Astrocyte (in vitro differentiated cells and primary cell): ENCODE measurements at regions not wholly inside any gene's neighbourhood (a gene's known extent, or its start where the extent isn't known, plus 50 kb on each side); places are given as distances from the start of the nearest gene placed in this dataset.

Experiments used
- DNase-seq: peaks from one replicate; pipeline ENCODE4 v3.0.0-alpha.2; 2010; ENCODE audit warnings: low read depth
- FAIRE-seq: peaks from 2 replicates; lab custom pipeline; 2011; peaks lifted over from hg19 to GRCh38; lab: Jason Lieb, UNC
- H2AFZ ChIP-seq: 2 replicates; pipeline ENCODE4 v1.6.0; 2012; ENCODE audit warnings: low read depth, low read length, inconsistent platforms
- H3K27ac ChIP-seq: 2 replicates; pipeline ENCODE4 v1.5.1; 2011; ENCODE audit warnings: low read depth, low read length, inconsistent platforms
- H3K27me3 ChIP-seq: 2 replicates; pipeline ENCODE4 v1.6.0; 2011; ENCODE audit warnings: low read length, inconsistent platforms; ENCODE audit not compliant: insufficient read depth
- H3K36me3 ChIP-seq: 2 replicates; pipeline ENCODE4 v1.5.1; 2011; ENCODE audit warnings: low read length, inconsistent platforms; ENCODE audit not compliant: insufficient read depth
- H3K4me1 ChIP-seq: 2 replicates; pipeline ENCODE4 v1.5.1; 2011; ENCODE audit warnings: low read length, inconsistent platforms; ENCODE audit not compliant: insufficient read depth
- H3K4me2 ChIP-seq: 2 replicates; pipeline ENCODE4 v1.6.0; 2012; ENCODE audit warnings: low read length, inconsistent platforms
- H3K4me3 ChIP-seq: 2 replicates; pipeline ENCODE4 v1.5.1; 2011; ENCODE audit warnings: low read depth, mild to moderate bottlenecking, low read length, inconsistent platforms; ENCODE audit not compliant: insufficient read depth
- H3K79me2 ChIP-seq: 2 replicates; pipeline ENCODE4 v1.6.0; 2012; ENCODE audit warnings: mild to moderate bottlenecking, low read length, inconsistent platforms; ENCODE audit not compliant: insufficient read depth
- H3K9ac ChIP-seq: 2 replicates; pipeline ENCODE4 v1.6.0; 2012; ENCODE audit warnings: mild to moderate bottlenecking, low read length, inconsistent platforms
- H3K9me3 ChIP-seq: 2 replicates; pipeline ENCODE4 v1.5.1; 2012; ENCODE audit warnings: low read depth, mild to moderate bottlenecking, low read length, inconsistent platforms; ENCODE audit not compliant: insufficient read depth
- H4K20me1 ChIP-seq: 2 replicates; pipeline ENCODE4 v1.6.0; 2012; ENCODE audit warnings: low read length, inconsistent platforms; ENCODE audit not compliant: insufficient read depth
- H3K27ac Mint-ChIP-seq: one replicate; pipeline ENCODE4 v1.8.0; 2021; ENCODE audit warnings: mild to moderate bottlenecking, mixed read lengths; ENCODE audit not compliant: unreplicated experiment
- H3K27me3 Mint-ChIP-seq: one replicate; pipeline ENCODE4 v1.8.0; 2021; ENCODE audit warnings: low read depth, mixed read lengths; ENCODE audit not compliant: unreplicated experiment
- H3K36me3 Mint-ChIP-seq: one replicate; pipeline ENCODE4 v1.8.0; 2021; ENCODE audit warnings: low read depth, mixed read lengths; ENCODE audit not compliant: unreplicated experiment
- H3K4me1 Mint-ChIP-seq: one replicate; pipeline ENCODE4 v1.8.0; 2021; ENCODE audit warnings: low read depth, mixed read lengths; ENCODE audit not compliant: unreplicated experiment
- H3K4me3 Mint-ChIP-seq: one replicate; pipeline ENCODE4 v1.8.0; 2021; ENCODE audit warnings: mild to moderate bottlenecking, moderate library complexity, mixed read lengths; ENCODE audit not compliant: unreplicated experiment
- H3K9me3 Mint-ChIP-seq: one replicate; pipeline ENCODE4 v1.8.0; 2021; ENCODE audit warnings: mild to moderate bottlenecking, mixed read lengths; ENCODE audit not compliant: unreplicated experiment
- CTCF ChIP-seq: IDR thresholded peaks from 2 replicates; pipeline ENCODE4 v1.5.1; 2011; ENCODE audit warnings: low read depth, mild to moderate bottlenecking, inconsistent platforms, low read length, moderate library complexity; ENCODE audit not compliant: insufficient read depth
- EZH2 ChIP-seq: IDR thresholded peaks from 2 replicates; pipeline ENCODE4 v1.6.1; 2012; ENCODE audit warnings: mild to moderate bottlenecking, low read length, inconsistent platforms; ENCODE audit not compliant: insufficient read depth

- Histone ChIP-seq H3K9ac (no peak overlapping the region), H3K4me2 (no peak overlapping the region), H3K79me2 (no peaks in the 10 kb centered on the region), H3K27ac (no peak overlapping the region), H3K27me3 (no peaks in the 10 kb centered on the region), H3K4me1 (no peaks in the 10 kb centered on the region), H3K4me3 (no peak overlapping the region), H2AFZ (no peak overlapping the region), H4K20me1 (no peaks in the 10 kb centered on the region), H3K9me3 (no peaks in the 10 kb centered on the region), H3K36me3 (no peaks in the 10 kb centered on the region)
- H3K27ac Mint-ChIP-seq = no peak overlapping the region
- H3K4me3 Mint-ChIP-seq = no peak overlapping the region
- no peaks in the 10 kb centered on the region for H3K9me3 Mint-ChIP-seq
- no peak for TF ChIP-seq EZH2
- TF ChIP-seq CTCF = no peak
- H3K36me3 Mint-ChIP-seq = no peaks in the 10 kb centered on the region
- no peaks in the 10 kb centered on the region for H3K4me1 Mint-ChIP-seq
- FAIRE-seq (no peak), DNase-seq (no peak)
- no peaks in the 10 kb centered on the region for H3K27me3 Mint-ChIP-seq
These were observed 587.4 kb upstream of the SGO1 start for GRCh38 chr3:20773320-20773984.

GRCh38 chr3:20772869-20773268 is 586.9 kb upstream of the SGO1 start:
- Histone ChIP-seq H3K4me3 (no peak overlapping the region), H3K4me2 (no peak overlapping the region), H3K4me1 (no peaks in the 10 kb centered on the region), H3K36me3 (no peaks in the 10 kb centered on the region), H2AFZ (no peak overlapping the region), H4K20me1 (no peaks in the 10 kb centered on the region), H3K27me3 (no peaks in the 10 kb centered on the region), H3K9me3 (no peaks in the 10 kb centered on the region), H3K9ac (no peak overlapping the region), H3K79me2 (no peaks in the 10 kb centered on the region), H3K27ac (no peak overlapping the region)
- Mint-ChIP-seq H3K27ac (no peak overlapping the region), H3K4me1 (no peaks in the 10 kb centered on the region), H3K9me3 (no peaks in the 10 kb centered on the region), H3K4me3 (no peak overlapping the region), H3K27me3 (no peaks in the 10 kb centered on the region), H3K36me3 (no peaks in the 10 kb centered on the region)
- FAIRE-seq = no peak
- DNase-seq = no peak
- TF ChIP-seq EZH2 = no peak
- TF ChIP-seq CTCF = no peak

GRCh38 chr3:20769430-20769829 is 583.4 kb upstream of the SGO1 start:
- Histone ChIP-seq H4K20me1 (no peaks in the 10 kb centered on the region), H3K79me2 (no peaks in the 10 kb centered on the region), H3K4me3 (no peak overlapping the region), H3K27ac (no peak overlapping the region), H3K4me1 (no peaks in the 10 kb centered on the region), H3K27me3 (no peaks in the 10 kb centered on the region), H3K4me2 (no peak overlapping the region), H3K9me3 (no peaks in the 10 kb centered on the region), H3K9ac (no peak overlapping the region), H2AFZ (no peak overlapping the region), H3K36me3 (no peaks in the 10 kb centered on the region)
- TF ChIP-seq EZH2 = no peak
- no peak for TF ChIP-seq CTCF
- Mint-ChIP-seq H3K4me3 (no peak overlapping the region), H3K27ac (no peak overlapping the region), H3K9me3 (no peaks in the 10 kb centered on the region), H3K4me1 (no peaks in the 10 kb centered on the region), H3K36me3 (no peaks in the 10 kb centered on the region), H3K27me3 (no peaks in the 10 kb centered on the region)
- no peak for DNase-seq
- FAIRE-seq = no peak
